C4-2B (cell line): ENCODE measurements at regions not wholly inside any gene's neighbourhood (a gene's known extent, or its start where the extent isn't known, plus 50 kb on each side); places are given as distances from the start of the nearest gene placed in this dataset.

Experiments used
- ZFX ChIP-seq: fragments of 450-650 bp; IDR thresholded peaks from 2 replicates; pipeline ENCODE4 v1.6.1; 2017
- TF ChIP-seq, protein P1 (sequence below): fragments of 450-650 bp; conservative IDR thresholded peaks from 2 replicates; pipeline ENCODE4 v1.5.1; 2017; ENCODE audit warnings: mild to moderate bottlenecking

DNA sequence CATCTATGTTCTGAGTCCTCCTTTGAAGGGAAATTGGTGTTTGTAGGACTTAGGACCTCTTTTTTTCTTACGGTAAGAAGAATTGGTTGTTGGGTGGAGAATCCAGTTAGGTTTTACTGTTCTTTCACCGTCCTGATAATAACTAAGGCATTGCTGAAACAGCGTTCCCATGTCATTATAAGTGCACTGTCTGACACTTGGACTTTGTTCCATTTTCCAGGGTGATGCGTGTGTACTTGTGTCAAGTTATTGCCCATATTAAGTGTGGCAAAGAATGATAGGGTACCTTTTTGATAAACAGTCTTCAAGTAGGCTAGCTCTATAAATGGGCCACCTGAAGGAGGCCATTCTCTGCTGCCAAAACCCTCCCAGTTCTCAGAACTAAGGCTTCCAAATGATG lies 119.7 kb downstream of the AASDH start:
- TF ChIP-seq, protein P1, sequence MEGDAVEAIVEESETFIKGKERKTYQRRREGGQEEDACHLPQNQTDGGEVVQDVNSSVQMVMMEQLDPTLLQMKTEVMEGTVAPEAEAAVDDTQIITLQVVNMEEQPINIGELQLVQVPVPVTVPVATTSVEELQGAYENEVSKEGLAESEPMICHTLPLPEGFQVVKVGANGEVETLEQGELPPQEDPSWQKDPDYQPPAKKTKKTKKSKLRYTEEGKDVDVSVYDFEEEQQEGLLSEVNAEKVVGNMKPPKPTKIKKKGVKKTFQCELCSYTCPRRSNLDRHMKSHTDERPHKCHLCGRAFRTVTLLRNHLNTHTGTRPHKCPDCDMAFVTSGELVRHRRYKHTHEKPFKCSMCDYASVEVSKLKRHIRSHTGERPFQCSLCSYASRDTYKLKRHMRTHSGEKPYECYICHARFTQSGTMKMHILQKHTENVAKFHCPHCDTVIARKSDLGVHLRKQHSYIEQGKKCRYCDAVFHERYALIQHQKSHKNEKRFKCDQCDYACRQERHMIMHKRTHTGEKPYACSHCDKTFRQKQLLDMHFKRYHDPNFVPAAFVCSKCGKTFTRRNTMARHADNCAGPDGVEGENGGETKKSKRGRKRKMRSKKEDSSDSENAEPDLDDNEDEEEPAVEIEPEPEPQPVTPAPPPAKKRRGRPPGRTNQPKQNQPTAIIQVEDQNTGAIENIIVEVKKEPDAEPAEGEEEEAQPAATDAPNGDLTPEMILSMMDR: no peak
- TF ChIP-seq ZFX: no peak
